Aorta (tissue), 5 donors: ENCODE measurements at regions not wholly inside any gene's neighbourhood (a gene's known extent, or its start where the extent isn't known, plus 50 kb on each side); places are given as distances from the start of the nearest gene placed in this dataset.
"Not testable (repeated sequence)": the region's sequence is repeated elsewhere in the genome, so short reads cannot be mapped to it uniquely, and the experiment has no call there.

Experiments
- ATAC-seq: fragments of 200-7000 bp; cut with Tn5 transposase; one replicate; pipeline ENCODE4 v1.9.1; 2022; ENCODE audit warnings: moderate library complexity; ENCODE audit not compliant: low FRiP score
- DNase-seq, 2 donors: peaks; one replicate each; pipeline ENCODE4 v3.0.0-alpha.2; 2020
- H3K27ac ChIP-seq, 2 donors: one replicate each; pipeline ENCODE4 v1.5.1; 2013; ENCODE audit warnings: low read length in 2 of 2, mild to moderate bottlenecking in 2 of 2, moderate library complexity in 2 of 2, control low read depth in 1 of 2, inconsistent platforms in 1 of 2, low read depth in 1 of 2
- H3K27me3 ChIP-seq, 2 donors: one replicate each; pipeline ENCODE4 v1.6.1; 2013; ENCODE audit warnings: control low read depth in 1 of 2, low read length in 1 of 2, mild to moderate bottlenecking in 1 of 2, moderate library complexity in 1 of 2; ENCODE audit not compliant: insufficient read depth in 2 of 2, control insufficient read depth in 1 of 2
- H3K36me3 ChIP-seq, 2 donors: one replicate each; pipeline ENCODE4 v1.6.1; 2013; ENCODE audit warnings: control low read depth in 1 of 2, low read length in 1 of 2, mild to moderate bottlenecking in 1 of 2; ENCODE audit not compliant: insufficient read depth in 2 of 2, control insufficient read depth in 1 of 2
- H3K4me1 ChIP-seq, 2 donors: one replicate each; pipeline ENCODE4 v1.6.1; 2013; ENCODE audit warnings: low read length in 2 of 2, control low read depth in 1 of 2, mild to moderate bottlenecking in 1 of 2, moderate library complexity in 1 of 2; ENCODE audit not compliant: insufficient read depth in 2 of 2, control insufficient read depth in 1 of 2
- H3K4me3 ChIP-seq, 2 donors: one replicate each; pipeline ENCODE4 v1.5.1; 2013; ENCODE audit warnings: low read length in 2 of 2, control low read depth in 1 of 2, mild to moderate bottlenecking in 1 of 2
- H3K9me3 ChIP-seq: one replicate; pipeline ENCODE4 v1.6.1; 2013; ENCODE audit warnings: mild to moderate bottlenecking, low read length; ENCODE audit not compliant: control insufficient read depth
- WGBS, 2 donors: extraction: QIAGEN DNeasy Blood & Tissue Kit; methylation state at CpG; one replicate each; pipeline ENCODE4 v1.1.7; 2013; 5-methylcytosine and 5-hydroxymethylcytosine counted together
- intact Hi-C, 2 donors: fragments of 100-400 bp; cut with DNase I; formaldehyde crosslinking; loops; one replicate each; pipeline versions ENCODE4 v1.14.2 to v1.15.0; 2022
- donor health status: healthy with polysubstance abuse.
- donor health status: Bipolar disorder and iron deficiency.
- donor health status: DM: no; HTN: no; CAD: no.
- donor health status: DM: no; HTN: no; CAD: no.
- donor health status: DM: yes; HTN: yes; CAD: no.

- WGBS, 2 donors, result 26 to 29% methylated on average over 4 of the region's 4 CpGs
- H3K36me3 ChIP-seq, result no peaks in the 10 kb centered on the region
- peaks cover 0 to 1% of the 10 kb centered on the region in 2 donors for H3K4me1 ChIP-seq
- intact Hi-C loops, result no loop called here
- no peak overlapping the region for H3K27ac ChIP-seq
- no peaks in the 10 kb centered on the region for H3K9me3 ChIP-seq
- ATAC-seq, result no peak
- DNase-seq, result no peak
- H3K27me3 ChIP-seq, result no peaks in the 10 kb centered on the region
- no peak overlapping the region for H3K4me3 ChIP-seq
Observed at GRCh38 chr7:115634633-115635032, 395.9 kb downstream of the TFEC start.

- no peaks in the 10 kb centered on the region for H3K27me3 ChIP-seq
- ATAC-seq, result no peak
- H3K27ac ChIP-seq, result no peak overlapping the region
- H3K9me3 ChIP-seq, result no peaks in the 10 kb centered on the region
- no peaks in the 10 kb centered on the region for H3K36me3 ChIP-seq
- intact Hi-C loops, result no loop called here
- WGBS, 2 donors, result 89 to 93% methylated on average over 5 of the region's 5 CpGs
- H3K4me1 ChIP-seq, result peaks cover 0 to 1% of the 10 kb centered on the region in 2 donors
- no peak overlapping the region for H3K4me3 ChIP-seq
- DNase-seq, result no peak
Observed at GRCh38 chr7:115632636-115633035, 397.9 kb downstream of the TFEC start.

DNA sequence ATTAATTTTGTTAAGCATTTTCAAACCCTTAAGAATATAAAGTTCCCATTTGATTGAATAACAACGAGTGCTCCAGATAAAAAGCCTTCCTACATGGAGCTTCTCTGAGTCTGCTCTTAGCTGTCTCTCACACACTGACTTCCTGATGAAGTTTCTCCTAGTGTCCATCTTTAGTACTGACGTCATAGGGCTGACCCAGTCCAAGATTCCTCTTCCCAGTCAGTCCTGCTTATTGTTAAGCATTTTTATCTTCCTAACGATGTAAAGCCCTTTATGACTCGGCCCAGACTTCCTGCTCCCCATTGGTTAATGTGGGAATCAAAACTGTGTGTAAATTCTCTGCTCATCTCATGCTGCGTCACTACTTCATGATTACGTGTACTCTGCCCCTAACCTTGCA is 398.8 kb downstream of the TFEC start:
- Histone ChIP-seq H3K27me3 (no peaks in the 10 kb centered on the region), H3K4me3 (no peak overlapping the region), H3K9me3 (no peaks in the 10 kb centered on the region), H3K27ac (no peak overlapping the region), H3K36me3 (no peaks in the 10 kb centered on the region), H3K4me1 (peaks cover 0 to 1% of the 10 kb centered on the region in 2 donors)
- intact Hi-C loops, result no loop called here
- ATAC-seq (no peak), DNase-seq (no peak)
- WGBS, 2 donors, result 72 to 76% methylated on average over 6 of the region's 6 CpGs

DNA sequence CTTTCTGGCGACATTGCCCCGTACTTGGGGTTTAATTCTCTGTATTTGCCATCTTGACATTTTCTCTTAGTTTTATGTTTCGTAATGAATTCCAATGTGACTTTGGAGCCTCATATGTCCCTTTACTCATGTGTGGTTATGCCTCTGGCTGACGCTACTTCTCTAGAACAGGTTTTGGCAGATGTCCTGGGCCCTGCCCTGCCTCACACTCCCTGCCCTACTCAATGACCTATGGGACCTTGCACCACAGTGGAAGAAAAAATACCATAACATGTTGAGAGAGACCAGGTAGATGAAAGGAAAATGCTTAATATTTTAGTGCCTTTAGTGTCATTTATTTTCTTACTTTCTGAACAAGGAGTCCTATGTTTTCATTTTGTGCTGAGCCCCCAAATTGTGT is 400.5 kb downstream of the TFEC start:
- no peak for ATAC-seq
- intact Hi-C loops, result no loop called here
- H3K36me3 ChIP-seq, result no peaks in the 10 kb centered on the region
- no peaks in the 10 kb centered on the region for H3K27me3 ChIP-seq
- DNase-seq, result no peak
- no peak overlapping the region for H3K27ac ChIP-seq
- H3K4me1 ChIP-seq, result no peaks in the 10 kb centered on the region
- 87 to 93% methylated on average over 4 of the region's 4 CpGs for WGBS, 2 donors
- no peak overlapping the region for H3K4me3 ChIP-seq
- no peaks in the 10 kb centered on the region for H3K9me3 ChIP-seq

DNA sequence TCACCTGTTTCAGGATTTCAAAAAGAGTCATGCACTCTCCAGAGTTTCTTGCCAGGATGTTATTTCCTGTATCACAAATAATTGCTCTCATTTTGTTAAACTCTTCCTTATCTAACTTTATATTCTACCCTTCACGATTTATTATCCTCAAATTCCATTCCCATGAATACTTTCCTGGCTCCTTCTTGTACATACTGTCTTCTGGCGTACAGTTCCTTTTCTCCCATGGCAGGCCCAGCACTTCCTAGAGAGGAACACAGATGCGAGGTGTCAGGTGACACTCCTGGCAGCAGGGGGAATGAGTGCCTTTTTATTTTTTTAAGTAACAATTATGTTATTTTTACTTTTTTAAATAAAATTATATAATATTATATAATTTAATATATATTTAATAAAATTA is 411.9 kb downstream of the TFEC start:
- no peak for DNase-seq
- 28 to 29% methylated on average over 3 of the region's 3 CpGs for WGBS, 2 donors
- Histone ChIP-seq H3K4me1 (peaks cover 0 to 2% of the 10 kb centered on the region in 2 donors), H3K4me3 (no peak overlapping the region), H3K36me3 (no peaks in the 10 kb centered on the region), H3K27ac (no peak overlapping the region), H3K27me3 (no peaks in the 10 kb centered on the region), H3K9me3 (no peaks in the 10 kb centered on the region)
- no peak for ATAC-seq
- intact Hi-C loops, result no loop called here

DNA sequence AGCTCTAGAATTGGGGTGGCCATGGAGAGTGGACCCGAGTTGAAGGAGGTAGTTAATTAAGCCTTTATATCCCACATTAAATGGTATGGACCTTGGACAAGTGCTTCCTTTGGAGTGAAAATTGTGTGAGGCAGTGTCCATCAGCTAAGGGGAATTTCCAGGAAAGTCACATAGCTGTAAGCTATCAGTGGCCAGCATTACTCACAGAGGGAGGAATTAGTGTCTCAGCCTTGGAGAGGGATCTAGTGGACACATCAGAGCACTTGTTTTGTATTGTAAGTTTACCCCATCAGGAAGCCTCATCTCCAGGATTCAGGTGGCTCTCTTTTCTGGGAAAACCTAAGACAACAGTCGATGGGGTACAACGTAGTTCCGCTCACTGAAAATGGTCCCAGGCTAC is 416.7 kb downstream of the TFEC start:
- 94 to 95% methylated on average over 4 of the region's 4 CpGs for WGBS, 2 donors
- H3K27ac ChIP-seq, result no peak overlapping the region

GRCh38 chr7:115603416-115603815 is 427.1 kb downstream of the TFEC start:
- intact Hi-C loops, result no loop called here
- Histone ChIP-seq H3K27ac (no peak overlapping the region), H3K4me1 (no peaks in the 10 kb centered on the region), H3K4me3 (no peak overlapping the region), H3K27me3 (no peaks in the 10 kb centered on the region), H3K9me3 (no peaks in the 10 kb centered on the region), H3K36me3 (no peaks in the 10 kb centered on the region)
- no peak for DNase-seq
- 91 to 93% methylated on average over 8 of the region's 8 CpGs for WGBS, 2 donors
- ATAC-seq, result no peak

More for the DNA sequence above, 416.7 kb downstream of the TFEC start:
- no peak for ATAC-seq
- Histone ChIP-seq H3K36me3 (no peaks in the 10 kb centered on the region), H3K4me3 (no peak overlapping the region), H3K4me1 (no peaks in the 10 kb centered on the region), H3K27me3 (no peaks in the 10 kb centered on the region), H3K9me3 (no peaks in the 10 kb centered on the region)
- DNase-seq, result no peak
- intact Hi-C loops, result no loop called here

DNA sequence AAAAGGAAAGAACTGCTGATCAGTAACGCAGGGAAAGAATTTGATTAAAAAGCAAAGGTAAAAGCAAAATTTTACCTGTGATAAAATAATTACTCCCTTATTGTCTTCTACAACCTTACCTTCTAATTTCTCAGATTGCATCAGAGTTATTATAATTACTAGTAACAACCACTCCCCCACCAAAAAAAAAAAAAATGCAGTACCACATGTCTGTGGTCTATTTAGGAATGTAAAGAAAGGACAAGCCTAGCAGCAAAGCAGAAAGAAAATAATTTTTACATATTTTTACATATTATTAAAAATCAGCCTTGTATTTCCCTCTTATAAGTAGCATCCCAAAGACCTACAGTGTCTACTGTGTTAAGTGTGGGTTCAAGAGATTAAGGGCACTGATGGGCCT is 430.4 kb downstream of the TFEC start:
- H3K36me3 ChIP-seq, result no peaks in the 10 kb centered on the region
- 91 to 100% methylated on average over 1 of the region's 1 CpG for WGBS, 2 donors

GRCh38 chr7:115599184-115599583 is 431.4 kb downstream of the TFEC start:
- H3K4me1 ChIP-seq, H3K4me3 ChIP-seq, DNase-seq, ATAC-seq, H3K27me3 ChIP-seq, H3K27ac ChIP-seq, intact Hi-C loops, H3K36me3 ChIP-seq, H3K9me3 ChIP-seq: not testable (repeated sequence)
- 97 to 100% methylated on average over 2 of the region's 2 CpGs for WGBS, 2 donors

More for the DNA sequence above, 430.4 kb downstream of the TFEC start:
- Histone ChIP-seq H3K27me3 (no peaks in the 10 kb centered on the region), H3K4me1 (no peaks in the 10 kb centered on the region), H3K27ac (no peak overlapping the region), H3K9me3 (no peaks in the 10 kb centered on the region), H3K4me3 (no peak overlapping the region)
- no peak for ATAC-seq
- no peak for DNase-seq
- intact Hi-C loops, result no loop called here
